ENCODE measurements at regions not wholly inside any gene's neighbourhood (a gene's known extent, or its start where the extent isn't known, plus 50 kb on each side); places are given as distances from the start of the nearest gene placed in this dataset.

- intact Hi-C loops (cut with micrococcal nuclease): no loop called here
- no peaks in the 10 kb centered on the region for H3K36me3 Mint-ChIP-seq (ENCODE audit: low read depth)
- H3K4me3 Mint-ChIP-seq: no peak overlapping the region
- TF ChIP-seq CTCF (IDR thresholded peaks at IDR 0.05): no peak
- no peaks in the 10 kb centered on the region for H3K27me3 Mint-ChIP-seq
- no peaks in the 10 kb centered on the region for H3K4me1 Mint-ChIP-seq
- DNase-seq (no peak), ATAC-seq (ENCODE audit: low read depth) (no peak)
- no peak overlapping the region for H3K27ac Mint-ChIP-seq
- CTCF ChIA-PET: no interaction called here
- POLR2A ChIA-PET: no interaction called here
- no peaks in the 10 kb centered on the region for H3K9me3 Mint-ChIP-seq
Observed at GRCh38 chr20:55576981-55577380, 428.3 kb downstream of the CBLN4 start.

DNA sequence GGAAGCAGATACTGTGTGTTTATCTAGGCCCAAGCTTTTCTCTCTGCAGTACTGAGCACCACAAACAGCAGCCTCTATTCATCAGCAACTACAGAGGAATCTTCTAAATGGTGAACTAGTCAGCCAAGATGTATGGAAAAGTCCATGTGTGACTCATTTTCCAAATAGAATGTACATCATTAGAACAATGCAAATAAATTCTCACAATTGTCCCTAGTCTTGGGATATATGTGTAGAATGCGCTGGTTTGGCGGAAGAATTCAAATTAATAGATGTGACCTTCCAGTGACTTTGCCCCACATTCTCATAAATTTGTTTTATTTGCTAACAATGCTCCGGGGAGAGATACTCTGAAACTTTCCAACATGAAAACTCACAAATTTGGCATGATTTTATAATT lies 436.2 kb downstream of the CBLN4 start:
- Mint-ChIP-seq H3K27ac (no peak overlapping the region), H3K4me1 (no peaks in the 10 kb centered on the region), H3K36me3 (ENCODE audit: low read depth) (no peaks in the 10 kb centered on the region), H3K4me3 (no peak overlapping the region), H3K9me3 (peaks cover 12% of the 10 kb centered on the region), H3K27me3 (no peaks in the 10 kb centered on the region)
- POLR2A ChIA-PET: no interaction called here
- no peak for DNase-seq
- no peak for ATAC-seq (ENCODE audit: low read depth)
- CTCF ChIA-PET: no interaction called here
- TF ChIP-seq CTCF (IDR thresholded peaks at IDR 0.05): no peak
- intact Hi-C loops (cut with micrococcal nuclease): no loop called here

GRCh38 chr20:55567826-55568225 lies 437.5 kb downstream of the CBLN4 start:
- no peaks in the 10 kb centered on the region for H3K36me3 Mint-ChIP-seq (ENCODE audit: low read depth)
- DNase-seq (no peak), ATAC-seq (ENCODE audit: low read depth) (no peak)
- H3K27me3 Mint-ChIP-seq: no peaks in the 10 kb centered on the region
- POLR2A ChIA-PET: no interaction called here
- H3K4me3 Mint-ChIP-seq: no peak overlapping the region
- peaks cover 12% of the 10 kb centered on the region for H3K9me3 Mint-ChIP-seq
- intact Hi-C loops (cut with micrococcal nuclease): no loop called here
- no peak overlapping the region for H3K27ac Mint-ChIP-seq
- CTCF ChIA-PET: no interaction called here
- no peaks in the 10 kb centered on the region for H3K4me1 Mint-ChIP-seq
- no peak for TF ChIP-seq CTCF (IDR thresholded peaks at IDR 0.05)

DNA sequence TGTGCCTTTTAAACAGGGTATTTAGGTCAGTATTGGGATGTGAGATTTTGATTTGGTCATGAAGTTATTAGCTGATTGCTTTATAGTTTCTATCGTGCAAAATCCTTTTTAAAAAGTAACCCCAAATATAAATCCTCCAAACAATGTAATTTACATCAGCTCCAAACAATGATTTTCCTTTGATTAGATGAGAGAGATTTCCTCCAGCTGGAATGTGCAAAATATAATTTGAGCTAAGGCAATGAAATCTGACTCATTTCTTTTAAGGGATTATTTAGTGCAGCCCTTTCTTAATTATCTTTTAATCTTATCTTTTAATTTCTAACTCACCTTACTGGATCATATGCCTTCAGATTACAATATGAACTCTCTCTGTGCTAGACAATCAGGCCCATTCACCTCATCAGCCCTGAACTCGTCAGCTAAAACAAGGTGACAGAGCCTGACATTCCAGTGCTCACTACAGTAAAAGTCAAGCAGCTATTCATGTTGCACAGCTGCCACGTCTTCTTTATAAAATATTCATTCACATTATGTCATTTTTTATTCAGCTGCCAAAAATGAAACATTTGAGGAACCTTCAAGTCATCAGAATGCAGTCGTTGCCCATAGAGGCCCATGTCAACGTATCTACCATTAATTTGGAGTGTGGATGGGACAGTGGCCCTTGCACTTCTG lies 440.1 kb downstream of the CBLN4 start:
- ChIA-PET POLR2A (no interaction called here), CTCF (no interaction called here)
- no peak for TF ChIP-seq CTCF (IDR thresholded peaks at IDR 0.05)
- DNase-seq: no peak
- Mint-ChIP-seq H3K4me3 (no peak overlapping the region), H3K36me3 (ENCODE audit: low read depth) (no peaks in the 10 kb centered on the region), H3K9me3 (peaks cover 4% of the 10 kb centered on the region), H3K27ac (no peak overlapping the region), H3K4me1 (no peaks in the 10 kb centered on the region), H3K27me3 (no peaks in the 10 kb centered on the region)
- ATAC-seq (ENCODE audit: low read depth): no peak
- intact Hi-C loops (cut with micrococcal nuclease): no loop called here

- ChIA-PET POLR2A (no interaction called here), CTCF (no interaction called here)
- no peak overlapping the region for H3K27ac Mint-ChIP-seq
- H3K4me1 Mint-ChIP-seq: no peaks in the 10 kb centered on the region
- H3K36me3 Mint-ChIP-seq (ENCODE audit: low read depth): no peaks in the 10 kb centered on the region
- no peak for DNase-seq
- no peak overlapping the region for H3K4me3 Mint-ChIP-seq
- TF ChIP-seq CTCF (IDR thresholded peaks at IDR 0.05): no peak
- intact Hi-C loops (cut with micrococcal nuclease): no loop called here
- ATAC-seq (ENCODE audit: low read depth): no peak
- H3K27me3 Mint-ChIP-seq: no peaks in the 10 kb centered on the region
- H3K9me3 Mint-ChIP-seq: peaks cover 2% of the 10 kb centered on the region
Observed at GRCh38 chr20:55561259-55561658, 444.1 kb downstream of the CBLN4 start.

Data from activated B cell treated with CpG ODN at 0.5 μM for 24 hours (primary cell).